Epithelial cell of proximal tubule (primary cell): ENCODE measurements at regions not wholly inside any gene's neighbourhood (a gene's known extent, or its start where the extent isn't known, plus 50 kb on each side); places are given as distances from the start of the nearest gene placed in this dataset.
"Not testable (repeated sequence)": the region's sequence is repeated elsewhere in the genome, so short reads cannot be mapped to it uniquely, and the experiment has no call there.

Experiments
- DNase-seq: peaks from one replicate; pipeline ENCODE4 v3.0.0-alpha.2; 2011; ENCODE audit warnings: low read depth
- H3K4me3 ChIP-seq: 2 replicates; pipeline ENCODE4 v1.5.1; 2011; ENCODE audit warnings: low read depth, mild to moderate bottlenecking, low read length
- CTCF ChIP-seq: conservative IDR thresholded peaks from 2 replicates; pipeline ENCODE4 v1.5.1; 2012; ENCODE audit warnings: low read depth, mild to moderate bottlenecking, low read length

DNA sequence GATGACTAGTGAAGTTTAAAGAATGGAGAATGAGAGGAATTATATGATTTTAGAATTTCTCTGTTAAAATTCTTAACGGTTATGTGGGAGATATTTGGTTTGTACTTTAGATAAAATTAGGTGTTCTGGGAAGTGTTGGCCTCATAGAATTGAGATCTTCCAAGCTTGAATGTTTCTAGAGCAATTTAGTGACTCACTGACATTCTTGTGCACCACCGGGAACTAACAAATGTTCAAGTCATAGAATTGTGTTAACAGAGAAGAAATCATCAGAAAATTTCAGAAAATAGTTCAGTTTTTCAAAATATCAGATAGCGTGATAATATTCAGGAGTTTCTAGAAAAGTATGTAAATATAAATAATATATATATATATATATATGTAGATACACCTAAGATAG lies 67.9 kb upstream of the BMP5 start:
- TF ChIP-seq CTCF: no peak
- peak; percentile 42 for DNase-seq
- H3K4me3 ChIP-seq: no peak overlapping the region

DNA sequence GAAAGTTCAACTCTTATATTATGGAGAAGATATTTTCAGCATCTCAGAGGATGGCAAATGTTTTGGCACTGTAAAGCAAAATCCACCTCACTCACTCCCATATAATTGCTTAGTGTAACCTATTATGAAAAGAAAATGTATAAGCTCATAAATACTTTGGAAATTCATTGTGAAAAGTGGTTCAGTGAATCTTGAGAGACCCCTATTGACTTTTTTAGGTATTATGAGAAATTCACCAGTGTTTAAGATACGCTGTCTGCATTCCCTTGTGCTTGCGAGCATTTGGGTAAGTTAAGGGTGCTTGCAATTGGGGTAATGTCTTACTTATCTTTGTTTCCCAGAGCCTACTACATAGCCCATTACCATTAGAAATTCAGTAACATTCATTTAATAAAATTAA lies 66.3 kb upstream of the BMP5 start:
- no peak for DNase-seq
- H3K4me3 ChIP-seq: no peak overlapping the region

DNA sequence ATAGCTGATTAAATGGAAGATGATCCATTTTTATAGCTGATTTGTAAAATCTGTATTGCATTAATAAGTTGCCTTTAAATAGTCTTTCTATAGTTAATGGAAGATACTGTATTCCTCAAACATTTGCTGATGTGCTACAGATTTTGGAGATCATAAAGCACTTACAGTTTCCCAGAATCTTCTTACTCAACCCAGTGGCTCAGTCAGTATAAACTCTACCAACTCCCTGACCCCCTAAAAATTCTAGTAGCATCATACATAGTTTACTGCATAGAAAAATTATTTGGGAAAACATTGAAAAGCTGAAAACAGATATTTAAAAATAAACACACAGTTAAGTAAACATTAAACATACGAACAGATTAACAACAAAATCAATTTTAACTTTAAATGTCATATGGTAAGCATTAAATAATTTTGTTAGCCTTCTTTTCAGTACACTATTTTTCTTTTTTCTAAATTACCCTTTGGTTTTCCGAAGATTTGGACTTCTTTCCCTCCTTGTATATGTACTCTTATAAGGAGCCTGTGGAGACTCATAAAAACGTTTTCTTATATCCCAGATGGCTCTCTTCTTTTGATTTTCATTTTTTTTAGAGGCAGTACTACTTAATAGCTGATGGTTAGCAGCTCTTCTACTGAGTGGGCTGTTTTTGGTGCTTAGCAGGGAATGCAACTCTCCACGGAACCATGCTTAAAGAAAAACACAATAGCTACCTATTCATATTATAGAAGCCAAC lies 62.7 kb upstream of the BMP5 start:
- no peak for TF ChIP-seq CTCF
- no peak overlapping the region for H3K4me3 ChIP-seq
- no peak for DNase-seq

More for the DNA sequence above, 66.3 kb upstream of the BMP5 start:
- peak; percentile 46 for TF ChIP-seq CTCF

- H3K4me3 ChIP-seq: no peak overlapping the region
- no peak for DNase-seq
- no peak for TF ChIP-seq CTCF
Observed at GRCh38 chr6:55937261-55937947, 62.0 kb upstream of the BMP5 start.

DNA sequence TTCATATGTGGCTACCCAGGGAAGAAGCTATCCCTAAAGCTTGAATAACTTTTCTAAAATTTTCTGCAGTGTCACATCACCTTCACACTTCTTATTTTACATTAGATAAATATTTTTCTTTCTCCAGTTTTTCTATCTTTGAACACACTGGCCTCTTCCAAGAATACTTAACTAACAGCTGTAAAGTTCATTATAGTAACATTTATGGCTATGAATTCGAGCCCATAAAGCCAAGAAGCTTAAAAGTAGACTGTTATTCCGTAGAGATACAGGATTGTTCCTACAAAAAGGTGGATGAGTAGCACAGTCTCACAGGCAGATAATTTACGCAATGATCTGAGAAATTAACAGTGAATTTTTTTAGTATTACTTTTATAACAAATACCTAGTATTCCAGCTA lies 55.7 kb upstream of the BMP5 start:
- no peak for TF ChIP-seq CTCF
- DNase-seq: no peak
- H3K4me3 ChIP-seq: no peak overlapping the region

- not testable (repeated sequence) for H3K4me3 ChIP-seq, DNase-seq
Observed at GRCh38 chr6:55927713-55928112, 52.3 kb upstream of the BMP5 start.

- no peak for TF ChIP-seq CTCF
- DNase-seq: peak; percentile 68
- no peak overlapping the region for H3K4me3 ChIP-seq
Observed at GRCh38 chr6:55925292-55925691, 49.9 kb upstream of the BMP5 start.
